NCI-H345 treated with DMSO at 0.1 percent for 48 hours (cell line): ENCODE measurements at regions not wholly inside any gene's neighbourhood (a gene's known extent, or its start where the extent isn't known, plus 50 kb on each side); places are given as distances from the start of the nearest gene placed in this dataset.

ENCODE experiments used
- DNase-seq: peaks from one replicate; lab custom pipeline; 2025; ENCODE audit not compliant: unreplicated experiment; lab: John Stamatoyannopoulos, UW

GRCh38 chr14:76927971-76928700 is 100.4 kb downstream of the IRF2BPL start:
- no peak for DNase-seq

GRCh38 chr14:76926521-76927251 is 100.5 kb downstream of the LRRC74A start:
- DNase-seq: no peak

- no peak for DNase-seq
Observed at GRCh38 chr14:76925097-76925441, 98.9 kb downstream of the LRRC74A start.

GRCh38 chr14:76924371-76925096 is 98.3 kb downstream of the LRRC74A start:
- DNase-seq: peak; percentile 86

- no peak for DNase-seq
Observed at GRCh38 chr14:76923431-76924370, 97.5 kb downstream of the LRRC74A start.

GRCh38 chr14:76922584-76922983 is 96.4 kb downstream of the LRRC74A start:
- DNase-seq: no peak

GRCh38 chr14:76922092-76922491 is 95.9 kb downstream of the LRRC74A start:
- DNase-seq: no peak

GRCh38 chr14:76921088-76921399 is 94.8 kb downstream of the LRRC74A start:
- no peak for DNase-seq

- peak; percentile 71 for DNase-seq
Observed at GRCh38 chr14:76920331-76921087, 94.3 kb downstream of the LRRC74A start.

GRCh38 chr14:76919431-76920330 is 93.5 kb downstream of the LRRC74A start:
- DNase-seq: peak; percentile 65
